ENCODE measurements at regions not wholly inside any gene's neighbourhood (a gene's known extent, or its start where the extent isn't known, plus 50 kb on each side); places are given as distances from the start of the nearest gene placed in this dataset.

DNA sequence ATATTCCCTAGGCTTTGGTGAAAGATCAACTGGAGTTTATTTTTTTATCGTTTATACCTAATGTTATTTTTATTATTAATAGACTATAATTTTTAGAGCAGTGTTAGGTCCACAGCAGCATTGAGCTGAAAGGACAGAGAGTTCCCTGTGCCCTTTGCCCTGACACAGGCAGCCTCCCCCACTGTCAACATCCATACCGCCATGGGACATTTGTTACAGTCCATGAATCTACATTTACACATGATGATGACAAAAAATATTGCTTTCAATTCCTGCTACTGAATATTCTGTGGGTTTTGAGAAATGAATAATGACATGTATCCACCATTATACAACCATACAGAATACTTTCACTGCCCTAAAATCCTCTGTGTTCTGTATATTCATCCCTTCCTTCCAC is 1297.5 kb upstream of the SORCS1 start:
- TF ChIP-seq, protein P1, sequence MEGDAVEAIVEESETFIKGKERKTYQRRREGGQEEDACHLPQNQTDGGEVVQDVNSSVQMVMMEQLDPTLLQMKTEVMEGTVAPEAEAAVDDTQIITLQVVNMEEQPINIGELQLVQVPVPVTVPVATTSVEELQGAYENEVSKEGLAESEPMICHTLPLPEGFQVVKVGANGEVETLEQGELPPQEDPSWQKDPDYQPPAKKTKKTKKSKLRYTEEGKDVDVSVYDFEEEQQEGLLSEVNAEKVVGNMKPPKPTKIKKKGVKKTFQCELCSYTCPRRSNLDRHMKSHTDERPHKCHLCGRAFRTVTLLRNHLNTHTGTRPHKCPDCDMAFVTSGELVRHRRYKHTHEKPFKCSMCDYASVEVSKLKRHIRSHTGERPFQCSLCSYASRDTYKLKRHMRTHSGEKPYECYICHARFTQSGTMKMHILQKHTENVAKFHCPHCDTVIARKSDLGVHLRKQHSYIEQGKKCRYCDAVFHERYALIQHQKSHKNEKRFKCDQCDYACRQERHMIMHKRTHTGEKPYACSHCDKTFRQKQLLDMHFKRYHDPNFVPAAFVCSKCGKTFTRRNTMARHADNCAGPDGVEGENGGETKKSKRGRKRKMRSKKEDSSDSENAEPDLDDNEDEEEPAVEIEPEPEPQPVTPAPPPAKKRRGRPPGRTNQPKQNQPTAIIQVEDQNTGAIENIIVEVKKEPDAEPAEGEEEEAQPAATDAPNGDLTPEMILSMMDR (IDR thresholded peaks at IDR 0.05; ENCODE audit: poor library complexity): no peak
- TF ChIP-seq EZH2 (IDR thresholded peaks at IDR 0.05; ENCODE audit: borderline replicate concordance) (no peak), EZH2phosphoT487 (IDR thresholded peaks at IDR 0.05; ENCODE audit: low read depth, severe bottlenecking, unreplicated experiment) (no peak)
